HG02588 (cell line): ENCODE measurements at regions not wholly inside any gene's neighbourhood (a gene's known extent, or its start where the extent isn't known, plus 50 kb on each side); places are given as distances from the start of the nearest gene placed in this dataset.

Experiments
- ATAC-seq: cut with Tn5 transposase; IDR thresholded peaks from one replicate; pipeline ENCODE4 v1.9.1; 2021; ENCODE audit warnings: mild to moderate bottlenecking, moderate library complexity; ENCODE audit not compliant: unreplicated experiment

GRCh38 chr1:84759756-84760155 lies 69.5 kb upstream of the SSX2IP start:
- no peak for ATAC-seq

- ATAC-seq = no peak
These were observed 68.8 kb upstream of the SSX2IP start for GRCh38 chr1:84758968-84759491.

GRCh38 chr1:84758476-84758875 lies 68.2 kb upstream of the SSX2IP start:
- ATAC-seq = no peak

GRCh38 chr1:84757301-84757700 lies 67.0 kb upstream of the SSX2IP start:
- no peak for ATAC-seq

- ATAC-seq = no peak
These were observed 66.3 kb upstream of the SSX2IP start for GRCh38 chr1:84756455-84757082.

- no peak for ATAC-seq
These were observed 65.7 kb upstream of the SSX2IP start for GRCh38 chr1:84756001-84756400.

GRCh38 chr1:84755216-84755615 lies 65.0 kb upstream of the SSX2IP start:
- no peak for ATAC-seq

GRCh38 chr1:84754386-84754703 lies 64.1 kb upstream of the SSX2IP start:
- no peak for ATAC-seq

GRCh38 chr1:84753516-84754385 lies 63.5 kb upstream of the SSX2IP start:
- ATAC-seq = no peak

GRCh38 chr1:84750110-84750730 lies 60.0 kb upstream of the SSX2IP start:
- no peak for ATAC-seq

GRCh38 chr1:84749427-84749826 lies 59.2 kb upstream of the SSX2IP start:
- no peak for ATAC-seq

GRCh38 chr1:84748364-84748763 lies 58.1 kb upstream of the SSX2IP start:
- no peak for ATAC-seq

GRCh38 chr1:84745857-84746256 lies 55.6 kb upstream of the SSX2IP start:
- ATAC-seq = no peak

GRCh38 chr1:84743896-84744295 lies 53.6 kb upstream of the SSX2IP start:
- no peak for ATAC-seq

- peak; percentile 72 for ATAC-seq
These were observed 52.4 kb upstream of the SSX2IP start for GRCh38 chr1:84742653-84743052.

GRCh38 chr1:84740050-84740714 lies 49.9 kb upstream of the SSX2IP start:
- no peak for ATAC-seq
